Aorta (tissue), 5 donors: ENCODE measurements at regions not wholly inside any gene's neighbourhood (a gene's known extent, or its start where the extent isn't known, plus 50 kb on each side); places are given as distances from the start of the nearest gene placed in this dataset.
A peak's percentile ranks its signal among the peaks of the same experiment; 100 is the strongest.
"Not testable (repeated sequence)": the region's sequence is repeated elsewhere in the genome, so short reads cannot be mapped to it uniquely, and the experiment has no call there.

ENCODE experiments used
- ATAC-seq: fragments of 200-7000 bp; cut with Tn5 transposase; one replicate; pipeline ENCODE4 v1.9.1; 2022; ENCODE audit warnings: moderate library complexity; ENCODE audit not compliant: low FRiP score
- DNase-seq, 2 donors: peaks; one replicate each; pipeline ENCODE4 v3.0.0-alpha.2; 2020
- H3K27ac ChIP-seq, 2 donors: one replicate each; pipeline ENCODE4 v1.5.1; 2013; ENCODE audit warnings: low read length in 2 of 2, mild to moderate bottlenecking in 2 of 2, moderate library complexity in 2 of 2, control low read depth in 1 of 2, inconsistent platforms in 1 of 2, low read depth in 1 of 2
- H3K27me3 ChIP-seq, 2 donors: one replicate each; pipeline ENCODE4 v1.6.1; 2013; ENCODE audit warnings: control low read depth in 1 of 2, low read length in 1 of 2, mild to moderate bottlenecking in 1 of 2, moderate library complexity in 1 of 2; ENCODE audit not compliant: insufficient read depth in 2 of 2, control insufficient read depth in 1 of 2
- H3K36me3 ChIP-seq, 2 donors: one replicate each; pipeline ENCODE4 v1.6.1; 2013; ENCODE audit warnings: control low read depth in 1 of 2, low read length in 1 of 2, mild to moderate bottlenecking in 1 of 2; ENCODE audit not compliant: insufficient read depth in 2 of 2, control insufficient read depth in 1 of 2
- H3K4me1 ChIP-seq, 2 donors: one replicate each; pipeline ENCODE4 v1.6.1; 2013; ENCODE audit warnings: low read length in 2 of 2, control low read depth in 1 of 2, mild to moderate bottlenecking in 1 of 2, moderate library complexity in 1 of 2; ENCODE audit not compliant: insufficient read depth in 2 of 2, control insufficient read depth in 1 of 2
- H3K4me3 ChIP-seq, 2 donors: one replicate each; pipeline ENCODE4 v1.5.1; 2013; ENCODE audit warnings: low read length in 2 of 2, control low read depth in 1 of 2, mild to moderate bottlenecking in 1 of 2
- H3K9me3 ChIP-seq: one replicate; pipeline ENCODE4 v1.6.1; 2013; ENCODE audit warnings: mild to moderate bottlenecking, low read length; ENCODE audit not compliant: control insufficient read depth
- WGBS, 2 donors: extraction: QIAGEN DNeasy Blood & Tissue Kit; methylation state at CpG; one replicate each; pipeline ENCODE4 v1.1.7; 2013; 5-methylcytosine and 5-hydroxymethylcytosine counted together
- intact Hi-C, 2 donors: fragments of 100-400 bp; cut with DNase I; formaldehyde crosslinking; loops; one replicate each; pipeline versions ENCODE4 v1.14.2 to v1.15.0; 2022
- donor health status: healthy with polysubstance abuse.
- donor health status: Bipolar disorder and iron deficiency.
- donor health status: DM: no; HTN: no; CAD: no.
- donor health status: DM: no; HTN: no; CAD: no.
- donor health status: DM: yes; HTN: yes; CAD: no.

GRCh38 chr1:234889643-234890042 is 239.0 kb downstream of the TOMM20 start:
- no peak overlapping the region for H3K4me3 ChIP-seq
- H3K27me3 ChIP-seq = no peaks in the 10 kb centered on the region
- no peaks in the 10 kb centered on the region for H3K9me3 ChIP-seq
- DNase-seq = peak in 1 of 2 donors; percentile 38
- 73 to 76% methylated on average over 7 of the region's 7 CpGs for WGBS, 2 donors
- no peak for ATAC-seq
- H3K36me3 ChIP-seq = no peaks in the 10 kb centered on the region
- no peaks in the 10 kb centered on the region for H3K4me1 ChIP-seq
- no peak overlapping the region for H3K27ac ChIP-seq
- intact Hi-C loops = no loop called here

- 87% methylated on average over 5 of the region's 5 CpGs for WGBS, 2 donors
- H3K4me3 ChIP-seq, H3K27me3 ChIP-seq, H3K27ac ChIP-seq, H3K4me1 ChIP-seq, ATAC-seq, H3K9me3 ChIP-seq, H3K36me3 ChIP-seq, intact Hi-C loops: not testable (repeated sequence)
- peak in 1 of 2 donors; percentile 0 for DNase-seq
Observed at GRCh38 chr1:234888247-234888646, 240.4 kb downstream of the TOMM20 start.

- H3K4me1 ChIP-seq = no peaks in the 10 kb centered on the region
- H3K27ac ChIP-seq = peak overlapping the region; percentile 7 to 50
- intact Hi-C loops = no loop called here
- ATAC-seq = peak; percentile 67
- peak in 1 of 2 donors; percentile 57 for DNase-seq
- H3K9me3 ChIP-seq = no peaks in the 10 kb centered on the region
- H3K4me3 ChIP-seq = no peak overlapping the region
- WGBS, 2 donors = 54 to 56% methylated on average over 13 of the region's 13 CpGs
- H3K27me3 ChIP-seq = no peaks in the 10 kb centered on the region
- no peaks in the 10 kb centered on the region for H3K36me3 ChIP-seq
Observed at GRCh38 chr1:234887016-234887900, 241.4 kb downstream of the TOMM20 start.

- DNase-seq (peak in 1 of 2 donors; percentile 72), ATAC-seq (peak; percentile 53)
- no peaks in the 10 kb centered on the region for H3K36me3 ChIP-seq
- intact Hi-C loops = no loop called here
- peak overlapping the region; percentile 10 to 62 for H3K27ac ChIP-seq
- no peaks in the 10 kb centered on the region for H3K27me3 ChIP-seq
- H3K4me3 ChIP-seq = no peak overlapping the region
- H3K9me3 ChIP-seq = no peaks in the 10 kb centered on the region
- 36 to 37% methylated on average over 15 of the region's 15 CpGs for WGBS, 2 donors
- no peaks in the 10 kb centered on the region for H3K4me1 ChIP-seq
Observed at GRCh38 chr1:234886081-234886984, 242.3 kb downstream of the TOMM20 start.

- no peaks in the 10 kb centered on the region for H3K9me3 ChIP-seq
- intact Hi-C loops = no loop called here
- WGBS, 2 donors = 61 to 70% methylated on average over 8 of the region's 8 CpGs
Observed at GRCh38 chr1:234885601-234886000, 243.0 kb downstream of the TOMM20 start.

GRCh38 chr1:234884701-234885100 is 243.9 kb downstream of the TOMM20 start:
- no peaks in the 10 kb centered on the region for H3K9me3 ChIP-seq
- ATAC-seq = no peak
- DNase-seq = peak in 1 of 2 donors; percentile 49
- H3K36me3 ChIP-seq = no peaks in the 10 kb centered on the region
- no peak overlapping the region for H3K4me3 ChIP-seq
- intact Hi-C loops = no loop called here
- H3K27me3 ChIP-seq = no peaks in the 10 kb centered on the region
- no peak overlapping the region for H3K27ac ChIP-seq
- H3K4me1 ChIP-seq = no peaks in the 10 kb centered on the region

More at GRCh38 chr1:234885601-234886000, 243.0 kb downstream of the TOMM20 start:
- no peaks in the 10 kb centered on the region for H3K4me1 ChIP-seq
- no peak overlapping the region for H3K27ac ChIP-seq
- ATAC-seq = peak; percentile 5
- no peak overlapping the region for H3K4me3 ChIP-seq
- H3K36me3 ChIP-seq = no peaks in the 10 kb centered on the region
- no peaks in the 10 kb centered on the region for H3K27me3 ChIP-seq
- no peak for DNase-seq

GRCh38 chr1:234884006-234884405 is 244.6 kb downstream of the TOMM20 start:
- no peak for ATAC-seq
- Histone ChIP-seq H3K9me3 (no peaks in the 10 kb centered on the region), H3K4me1 (no peaks in the 10 kb centered on the region), H3K36me3 (no peaks in the 10 kb centered on the region), H3K27ac (no peak overlapping the region), H3K4me3 (no peak overlapping the region), H3K27me3 (no peaks in the 10 kb centered on the region)
- peak in 1 of 2 donors; percentile 10 for DNase-seq
- intact Hi-C loops = no loop called here
- WGBS, 2 donors = 96 to 97% methylated on average over 6 of the region's 6 CpGs

- intact Hi-C loops = no loop called here
- Histone ChIP-seq H3K27me3 (no peaks in the 10 kb centered on the region), H3K4me3 (no peak overlapping the region), H3K36me3 (no peaks in the 10 kb centered on the region), H3K9me3 (no peaks in the 10 kb centered on the region), H3K27ac (no peak overlapping the region), H3K4me1 (no peaks in the 10 kb centered on the region)
- DNase-seq (peak in 1 of 2 donors; percentile 33), ATAC-seq (no peak)
- 95 to 98% methylated on average over 6 of the region's 6 CpGs for WGBS, 2 donors
Observed at GRCh38 chr1:234882898-234883297, 245.7 kb downstream of the TOMM20 start.
